Amygdala (tissue), 56 donors: ENCODE measurements at regions not wholly inside any gene's neighbourhood (a gene's known extent, or its start where the extent isn't known, plus 50 kb on each side); places are given as distances from the start of the nearest gene placed in this dataset.

ENCODE experiments used
- DNase-seq, 56 donors: peaks; one replicate each; lab custom pipeline; 2025; lab: John Stamatoyannopoulos, UW

DNA sequence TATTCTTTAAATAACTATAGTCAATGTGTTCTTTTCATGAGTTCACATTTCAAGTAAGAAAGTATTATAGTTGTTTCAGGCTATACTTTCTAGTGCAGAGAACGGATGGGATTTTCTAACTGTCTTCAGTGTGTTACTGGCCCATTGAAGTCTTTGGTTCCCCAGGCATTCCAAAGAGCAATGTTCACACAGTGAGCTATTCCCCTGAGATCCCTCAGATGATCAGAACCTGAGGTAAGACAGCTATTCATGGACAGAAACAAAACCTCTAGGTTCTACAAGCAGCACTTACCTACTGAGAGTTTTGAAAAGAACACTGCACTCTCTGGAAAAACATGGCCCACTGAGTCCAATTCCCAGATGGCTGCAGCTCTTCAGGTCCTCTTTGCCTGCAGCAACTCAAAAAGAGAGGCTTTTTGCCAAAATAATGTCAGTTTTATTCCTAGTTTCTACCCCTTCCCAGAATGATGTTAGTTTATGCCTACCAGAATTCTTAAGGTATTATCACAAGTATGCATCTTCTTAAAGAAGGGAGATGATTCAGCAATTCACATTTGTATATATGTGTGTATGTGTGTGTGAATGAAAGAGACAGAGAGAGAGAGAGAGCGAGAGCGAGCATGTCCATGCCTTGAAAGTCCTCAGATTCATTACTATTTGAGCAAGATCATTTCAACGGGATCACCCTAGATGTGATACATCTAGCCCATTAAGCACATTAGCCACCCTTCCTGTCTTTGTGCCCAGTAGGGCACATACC, 146.1 kb downstream of the PDHA2 start:
- no peak for DNase-seq

DNA sequence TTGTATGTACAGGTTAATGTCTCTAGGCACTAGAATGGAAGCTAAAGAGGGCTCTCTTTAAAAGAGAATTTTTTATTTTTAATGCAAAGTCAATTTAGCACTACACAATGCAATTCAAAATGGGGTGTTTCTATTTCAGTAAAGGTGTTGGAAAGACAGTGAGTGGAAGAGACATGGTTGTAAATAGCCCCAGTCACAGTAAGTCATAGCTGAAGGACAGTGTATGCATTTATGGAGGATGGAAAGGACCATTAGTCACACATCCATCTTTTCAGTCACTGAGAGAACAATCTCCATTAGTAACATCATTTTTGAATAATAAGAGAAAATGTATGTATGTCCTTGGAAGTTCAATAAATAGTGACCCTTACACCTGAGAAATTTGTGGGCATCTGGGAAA, 148.0 kb downstream of the PDHA2 start:
- DNase-seq, result no peak

DNA sequence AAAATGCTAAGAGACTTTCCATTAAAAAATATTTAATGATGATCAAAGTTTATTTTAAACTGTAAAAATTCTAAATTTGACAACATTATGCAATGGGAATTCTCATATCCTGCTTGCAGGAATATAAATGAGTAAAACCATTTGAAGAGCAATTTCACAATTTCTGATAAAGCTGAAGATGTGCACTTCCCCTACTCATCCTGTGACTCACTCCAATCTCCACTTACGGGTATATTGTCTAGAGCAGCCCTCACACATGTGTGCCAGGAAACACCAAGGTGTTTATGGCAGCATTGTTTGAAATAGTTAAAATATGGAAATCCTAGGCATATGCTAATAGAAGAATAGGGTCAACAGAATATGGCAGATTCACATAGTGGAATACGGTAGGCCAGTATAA, 158.4 kb downstream of the PDHA2 start:
- no peak for DNase-seq

DNA sequence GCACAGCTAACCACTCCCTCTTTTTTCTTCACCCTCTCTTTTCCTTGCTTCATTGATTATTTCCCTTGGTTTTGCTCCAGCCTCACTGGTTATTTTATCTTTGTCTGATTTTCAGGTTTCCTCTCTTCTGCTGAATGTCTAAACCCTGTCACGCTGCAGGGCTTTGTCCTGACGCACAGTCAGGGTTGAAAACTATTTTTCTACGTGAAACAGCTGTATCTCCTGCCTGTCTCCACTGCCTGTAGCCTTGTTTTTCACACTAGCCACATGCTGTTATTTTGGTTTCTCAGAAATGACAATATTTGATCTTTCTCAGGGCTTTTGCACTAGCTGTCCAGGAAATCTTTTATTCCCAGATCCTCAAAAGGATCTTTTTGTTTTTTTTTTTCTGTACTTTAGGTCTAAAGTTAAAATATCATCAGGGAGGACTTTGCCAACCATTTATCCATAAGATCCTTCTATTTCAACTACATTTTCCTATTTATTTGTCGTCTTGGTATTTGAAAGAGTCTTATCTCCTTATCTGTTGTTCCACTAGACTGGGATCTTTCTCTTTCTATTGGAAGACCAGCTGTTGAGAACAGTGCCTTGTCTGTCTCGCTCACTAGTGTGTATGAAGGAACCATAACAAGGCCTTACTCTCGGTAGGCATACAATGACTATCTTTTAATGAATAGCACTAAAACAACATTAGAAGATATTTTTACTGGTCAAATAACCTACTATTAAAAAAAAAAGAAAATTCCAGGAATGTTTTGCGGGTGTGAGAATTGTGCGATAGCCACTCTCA, 164.3 kb downstream of the PDHA2 start:
- DNase-seq, result peak in 4 of 56 donors; percentile 2 to 13 (median 6)

DNA sequence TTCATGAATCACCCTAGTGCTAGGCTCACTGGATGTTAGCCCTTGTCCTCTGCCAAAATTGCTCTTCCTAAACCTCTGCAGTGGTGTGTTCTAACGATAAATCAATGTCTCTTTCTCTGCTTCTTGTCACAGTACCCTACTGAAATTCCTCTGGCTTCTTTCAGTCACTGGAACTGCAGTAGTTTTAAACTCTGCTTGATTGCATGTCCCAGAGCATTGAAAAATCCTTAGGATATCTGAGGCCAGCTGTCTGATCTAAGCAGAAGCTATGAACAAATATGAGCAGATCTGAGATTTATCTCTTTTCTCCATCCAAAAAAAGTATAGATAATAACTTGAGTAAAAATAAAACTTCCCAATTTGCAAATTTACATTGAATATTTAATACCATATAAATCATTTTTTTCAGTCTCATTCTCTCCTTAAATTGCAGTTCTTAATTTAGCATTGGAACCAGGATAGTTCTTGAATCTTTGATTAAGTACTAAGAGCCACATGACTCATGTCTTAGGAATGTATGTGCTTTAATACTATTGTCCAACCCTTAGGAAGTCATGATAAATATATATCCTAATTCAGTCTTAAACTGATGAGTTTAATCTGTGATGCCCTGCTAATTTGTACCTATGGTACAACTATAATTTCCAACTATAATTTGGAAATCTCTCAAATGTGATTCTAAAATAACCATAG, 169.7 kb downstream of the PDHA2 start:
- DNase-seq, result no peak

DNA sequence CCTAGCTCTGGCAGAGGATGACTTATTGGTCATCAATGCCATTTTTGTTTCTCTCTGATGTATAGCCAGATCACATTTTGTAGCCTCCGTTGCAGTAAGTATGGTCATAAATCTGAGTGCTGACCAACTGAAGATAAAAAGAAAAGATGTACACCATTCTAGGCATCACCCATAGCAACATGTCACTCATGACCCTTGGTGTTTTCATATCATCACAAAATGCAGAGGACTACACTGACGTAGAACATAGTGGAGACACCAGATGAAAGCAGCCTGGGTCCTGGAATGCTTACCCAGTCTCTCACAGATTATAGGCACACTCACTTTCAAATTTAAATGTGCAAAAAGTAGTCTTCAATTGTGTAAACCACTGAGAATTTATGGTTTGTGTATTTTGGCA, 172.8 kb downstream of the PDHA2 start:
- DNase-seq, result no peak

DNA sequence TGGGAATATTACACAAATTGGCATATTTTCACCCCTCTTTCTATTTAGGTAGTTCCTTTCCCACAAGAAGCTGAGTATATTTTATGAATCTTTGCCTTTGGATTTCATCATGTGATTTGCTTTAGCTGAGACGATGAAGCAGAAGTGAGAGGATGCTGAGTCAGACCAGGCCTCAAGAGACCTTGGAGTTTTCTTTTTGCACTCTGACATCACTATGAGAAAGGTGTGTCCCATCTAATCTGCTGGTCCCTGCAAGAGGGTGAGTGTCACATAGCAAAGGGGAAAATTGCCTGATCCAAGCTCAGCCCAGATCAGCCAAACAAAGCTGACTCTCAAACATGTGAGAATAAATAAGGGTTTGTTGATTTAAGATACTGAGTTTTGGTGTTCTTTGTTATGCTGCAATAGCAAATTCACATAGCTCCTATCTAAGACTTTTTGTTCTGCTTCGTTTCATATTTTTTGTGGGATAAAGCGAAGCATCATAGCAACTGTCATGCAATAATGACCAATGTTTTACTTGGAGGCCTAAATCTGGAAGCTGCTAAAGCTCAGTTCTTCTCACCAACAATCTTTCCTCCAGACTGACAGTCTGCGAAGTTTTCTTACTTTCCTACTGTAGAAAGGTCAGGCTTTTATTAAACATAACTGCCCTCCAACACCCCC, 176.9 kb downstream of the PDHA2 start:
- DNase-seq, result no peak

DNA sequence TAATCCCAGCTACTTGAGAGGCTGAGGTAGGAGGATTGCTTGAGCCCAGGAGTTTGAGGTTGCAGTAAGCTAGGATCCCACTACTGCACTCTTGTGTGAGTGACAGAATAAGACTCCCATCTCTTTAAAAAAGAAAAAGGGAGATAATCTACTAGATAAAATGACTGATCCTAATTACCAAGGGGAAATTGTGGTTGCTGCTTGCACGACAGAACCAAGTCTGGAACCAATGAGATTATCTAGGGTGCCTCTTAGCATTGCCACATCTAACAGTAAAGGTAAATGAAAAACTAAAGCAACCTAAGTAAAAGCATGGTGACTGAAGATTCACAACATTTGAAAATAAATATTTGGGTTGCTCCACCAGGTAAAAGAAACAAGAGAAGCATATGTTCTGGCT, 185.1 kb downstream of the PDHA2 start:
- DNase-seq, result no peak

DNA sequence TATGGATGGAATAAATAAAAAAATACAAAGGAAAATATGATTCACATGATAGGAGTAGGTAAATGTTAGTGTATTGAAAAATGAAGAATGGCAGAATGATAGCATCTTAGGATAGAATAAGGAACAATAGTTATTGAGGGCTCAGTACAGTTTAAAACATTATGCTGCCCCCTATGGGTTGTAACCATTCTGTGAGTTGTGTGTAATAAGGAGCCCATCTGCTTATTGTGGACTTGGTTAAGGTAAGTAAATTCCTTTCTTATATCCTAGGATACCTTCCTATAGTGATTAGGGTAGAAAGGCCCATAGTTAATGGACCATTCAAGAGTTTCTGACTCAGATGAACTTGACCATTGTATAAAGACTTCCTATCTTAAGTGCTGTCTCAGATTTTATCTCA, 195.8 kb downstream of the PDHA2 start:
- peak in 2 of 56 donors; percentile 3 to 25 for DNase-seq

DNA sequence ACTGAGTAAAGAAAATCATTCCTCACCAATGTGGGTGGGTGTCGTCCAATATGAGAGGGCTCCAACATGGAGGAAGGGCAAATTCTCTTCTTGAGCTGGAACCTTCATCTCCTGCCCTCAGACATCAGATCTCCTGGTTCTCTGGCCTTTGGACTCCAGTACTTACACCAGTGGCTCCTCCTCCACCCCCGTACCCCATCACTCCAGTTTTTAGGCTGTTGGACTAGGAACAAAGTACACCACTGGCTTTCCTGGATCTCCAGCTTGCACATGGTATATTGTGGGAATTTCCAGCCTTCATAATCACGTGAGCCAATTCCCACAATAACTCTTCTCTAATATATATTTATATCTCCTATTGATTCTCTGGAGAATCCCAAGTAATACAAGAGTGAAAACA, 196.9 kb downstream of the PDHA2 start:
- DNase-seq, result no peak

DNA sequence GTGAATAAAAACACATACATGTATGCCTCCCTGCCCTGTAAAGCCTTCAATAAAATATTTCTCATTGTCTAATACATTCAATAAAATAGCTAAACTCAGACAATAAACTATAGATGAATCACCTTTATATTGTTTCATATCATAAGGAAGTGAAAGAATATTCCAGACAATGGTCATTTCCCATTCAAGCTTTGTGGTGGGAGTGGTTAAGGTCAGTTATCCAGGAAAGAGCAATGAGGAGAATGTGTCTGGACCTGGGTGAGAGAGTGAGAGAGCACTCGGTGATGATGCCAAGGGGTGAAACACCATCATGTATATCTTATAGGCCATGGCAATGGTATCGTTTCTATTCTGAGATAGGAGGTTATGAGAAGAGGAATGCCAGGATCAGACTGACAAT, 197.8 kb downstream of the PDHA2 start:
- DNase-seq, result no peak

DNA sequence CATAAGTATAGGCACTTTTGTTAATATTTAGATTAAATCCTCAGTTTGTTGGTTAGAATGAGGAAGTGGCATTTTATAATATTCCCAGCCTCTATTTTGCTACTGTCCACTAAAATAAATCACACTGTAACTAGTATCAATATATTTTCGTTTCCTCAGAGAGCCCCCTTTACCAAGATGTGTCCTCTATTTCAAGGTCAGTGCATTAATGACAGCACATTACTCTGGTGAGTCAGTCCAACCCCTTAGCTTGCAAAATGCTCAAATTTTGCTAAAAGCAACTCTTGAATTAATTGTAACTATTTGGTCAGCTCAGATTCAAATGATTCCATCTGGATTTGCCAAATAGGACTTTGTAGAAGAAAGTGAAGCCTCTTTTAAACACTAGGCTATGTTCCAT, 199.3 kb downstream of the PDHA2 start:
- DNase-seq, result no peak

DNA sequence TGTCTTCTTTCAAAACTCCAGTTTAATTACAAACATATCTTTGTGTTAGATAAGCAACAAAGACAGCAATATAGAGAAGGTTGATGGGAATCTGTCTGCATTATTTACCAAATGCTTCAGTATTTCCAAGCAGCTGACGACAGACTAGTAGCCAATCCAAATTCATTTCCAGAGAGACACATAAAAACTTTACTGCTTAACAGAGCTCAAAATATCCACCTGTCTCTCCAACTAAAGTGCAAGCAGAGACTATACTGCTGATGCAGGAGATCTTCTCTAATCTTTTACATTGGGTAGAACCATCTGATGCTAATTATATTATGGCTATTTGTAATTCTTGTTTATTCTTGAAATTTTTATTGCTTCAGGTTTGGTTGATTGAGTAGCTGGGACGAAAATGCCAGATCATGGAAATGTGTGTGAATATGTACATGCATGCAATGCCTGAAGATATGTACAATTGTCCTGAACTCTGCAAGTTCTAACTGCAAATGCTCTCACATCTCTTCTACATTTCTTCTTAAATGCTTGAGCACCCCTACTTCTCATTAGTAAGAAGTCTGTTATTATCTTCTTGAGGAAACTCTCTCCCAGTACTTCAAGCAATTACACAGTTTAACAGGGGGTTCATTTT, 200.0 kb downstream of the PDHA2 start:
- no peak for DNase-seq

DNA sequence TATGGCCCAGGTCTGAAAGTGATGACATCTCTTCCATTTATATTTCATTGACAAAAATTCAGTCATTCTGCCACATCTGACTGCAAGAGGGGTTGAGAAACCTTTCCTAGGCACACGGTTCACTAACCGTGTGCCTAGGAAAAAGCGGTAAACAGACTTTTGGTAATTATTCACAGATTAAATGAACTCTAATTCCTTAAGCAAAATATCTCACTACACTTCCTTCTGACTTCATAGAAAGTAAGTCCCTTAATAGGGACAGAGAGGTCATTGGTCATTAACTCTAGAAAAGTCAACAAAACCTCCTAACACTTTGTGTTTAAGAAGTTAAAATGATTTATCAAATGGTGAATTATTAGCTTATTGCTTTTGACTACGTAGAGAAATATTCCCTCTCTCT, 205.1 kb downstream of the PDHA2 start:
- no peak for DNase-seq

DNA sequence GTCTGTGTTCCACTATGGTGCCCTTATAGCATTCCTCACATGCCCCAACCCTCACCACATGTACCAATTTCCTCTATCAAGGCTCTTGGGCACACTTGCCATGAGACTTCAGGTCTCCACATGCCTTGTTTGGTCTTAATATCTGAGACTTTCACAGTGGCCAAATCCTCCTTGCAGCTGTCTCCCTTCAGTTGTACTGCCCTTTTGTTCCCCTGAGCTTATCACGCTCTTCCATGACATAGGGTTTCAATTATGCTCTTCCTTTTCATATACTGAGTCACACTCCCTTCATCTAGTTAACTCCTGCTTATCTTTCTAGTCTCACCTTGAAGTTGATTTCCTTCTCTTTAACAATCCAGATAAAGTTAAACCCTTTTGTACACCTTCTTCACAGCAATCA, 212.9 kb downstream of the PDHA2 start:
- DNase-seq, result no peak

DNA sequence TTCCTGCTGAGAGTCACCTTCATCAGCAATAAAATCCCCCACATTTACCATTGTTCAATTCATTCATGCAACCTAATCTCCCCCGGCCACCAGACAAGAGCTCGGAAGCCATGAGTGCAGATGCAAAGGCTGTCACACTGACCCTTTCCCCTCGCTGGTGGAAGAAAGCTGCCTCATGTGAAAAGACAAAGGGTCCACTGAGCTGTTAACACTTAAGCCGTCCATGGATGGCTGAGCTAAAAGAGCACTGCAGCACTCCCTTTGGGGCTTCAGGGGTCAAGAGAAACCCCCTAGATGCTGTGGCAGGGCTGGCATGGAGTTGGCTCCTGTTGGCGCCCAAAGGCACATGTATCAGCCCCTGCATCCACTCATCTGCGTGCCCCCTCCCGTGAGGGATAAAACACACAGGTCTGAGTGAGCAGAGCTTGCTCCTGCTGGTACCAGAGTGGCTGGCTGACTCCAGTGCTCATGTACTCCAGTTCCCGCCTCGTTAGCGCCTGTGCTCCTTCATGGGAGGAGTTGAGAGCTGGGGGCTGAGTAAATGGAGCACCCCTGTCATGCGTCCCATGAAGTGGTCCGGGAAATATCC, 216.5 kb downstream of the PDHA2 start:
- DNase-seq, result no peak

DNA sequence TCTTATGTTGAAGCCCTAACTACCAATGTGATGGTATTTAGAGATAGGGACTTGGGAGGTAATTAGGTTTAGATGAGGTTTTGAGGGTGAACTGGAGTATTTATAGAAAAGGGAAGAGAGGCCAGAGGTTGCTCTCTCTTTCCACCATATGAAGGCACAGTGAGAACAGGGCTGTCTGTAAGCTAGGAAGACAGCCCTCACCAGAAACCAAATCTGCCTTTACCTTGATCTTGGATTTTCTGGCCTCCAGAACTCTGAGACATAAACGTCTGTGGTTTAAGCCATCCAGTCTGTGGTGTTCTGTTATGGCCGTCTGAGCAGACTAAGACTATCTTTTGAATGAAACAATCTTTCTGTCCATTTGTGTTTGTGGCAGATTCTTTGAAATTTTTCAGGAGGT, 223.7 kb downstream of the PDHA2 start:
- DNase-seq, result no peak

DNA sequence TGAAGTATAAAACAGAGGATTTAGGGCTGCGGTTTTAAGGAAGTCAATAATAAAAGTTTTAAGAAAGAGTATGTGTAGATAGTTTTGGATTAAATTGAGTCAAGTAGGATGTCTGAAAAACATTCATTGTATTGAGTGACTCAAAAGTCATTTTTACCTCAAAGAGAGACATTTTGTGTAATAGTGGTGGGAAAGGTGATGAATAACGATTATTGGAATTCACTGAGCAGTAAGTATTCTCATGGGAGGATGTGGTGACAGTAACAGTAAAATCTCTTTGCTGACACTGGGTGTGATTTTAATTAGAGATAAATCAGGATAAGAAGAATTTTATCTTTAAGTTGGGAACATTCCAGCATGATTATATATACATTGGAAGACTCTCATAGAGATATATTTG, 233.6 kb downstream of the PDHA2 start:
- DNase-seq, result no peak

DNA sequence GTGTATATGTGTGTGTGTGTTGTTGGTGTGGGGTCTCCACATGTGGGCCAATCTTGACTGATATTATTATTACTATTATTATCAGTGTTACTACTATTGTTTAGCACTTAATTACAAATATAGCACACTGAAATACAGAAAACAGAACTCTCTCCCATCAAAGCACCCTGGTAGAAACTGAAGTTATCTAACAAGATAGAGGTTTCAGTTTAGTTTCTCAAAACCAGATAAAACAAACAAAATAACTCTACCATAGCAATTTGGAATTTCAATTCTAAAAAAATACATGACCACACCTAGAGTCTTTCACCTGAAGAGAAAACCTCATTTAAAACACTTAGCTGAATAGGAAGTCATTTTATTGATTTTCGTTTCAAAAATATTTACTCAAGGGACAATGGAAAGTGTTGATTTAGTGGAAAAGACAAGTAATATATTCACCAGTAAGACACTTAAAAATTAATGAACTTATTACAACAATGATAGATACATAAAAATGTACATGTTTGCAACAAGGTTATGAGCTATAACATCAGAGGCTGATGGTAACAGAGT, 252.3 kb downstream of the PDHA2 start:
- DNase-seq, result no peak

DNA sequence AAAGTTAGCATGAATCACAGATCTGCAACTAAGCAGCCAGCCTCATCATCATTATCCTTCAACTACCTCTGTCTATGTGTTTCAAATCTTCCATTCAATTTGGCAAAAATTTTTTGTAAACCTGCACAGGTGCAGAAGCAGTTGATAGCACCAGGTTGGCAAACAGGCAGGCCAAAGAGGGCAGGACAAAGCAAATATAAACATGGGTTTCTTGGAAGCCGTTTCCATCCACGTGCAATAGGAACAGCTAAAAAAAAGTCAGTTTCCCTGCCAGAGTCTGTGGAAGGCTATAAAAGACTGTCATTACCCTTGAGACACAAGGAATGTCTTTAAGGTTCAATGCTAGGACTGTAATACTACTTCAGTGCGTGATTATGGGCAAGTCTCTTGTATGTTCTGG, 253.2 kb downstream of the PDHA2 start:
- no peak for DNase-seq
